ENCODE measurements at regions not wholly inside any gene's neighbourhood (a gene's known extent, or its start where the extent isn't known, plus 50 kb on each side); places are given as distances from the start of the nearest gene placed in this dataset.

GRCh38 chr6:41460742-41461336 is 85.3 kb upstream of the FOXP4 start:
- no peaks in the 10 kb centered on the region for H3K4me1 ChIP-seq
- no peaks in the 10 kb centered on the region for H3K27me3 ChIP-seq
- no peak overlapping the region for H3K4me3 ChIP-seq
- DNase-seq (ENCODE audit: low spot score), result no peak
- no peaks in the 10 kb centered on the region for H3K9me3 ChIP-seq
- no peaks in the 10 kb centered on the region for H3K36me3 ChIP-seq
- TF ChIP-seq CTCF (IDR thresholded peaks at IDR 0.05), result no peak
- no peak overlapping the region for H3K27ac ChIP-seq

GRCh38 chr6:41462033-41462432 is 84.1 kb upstream of the FOXP4 start:
- Histone ChIP-seq H3K9me3 (no peaks in the 10 kb centered on the region), H3K27me3 (no peaks in the 10 kb centered on the region), H3K4me3 (no peak overlapping the region), H3K36me3 (no peaks in the 10 kb centered on the region), H3K27ac (no peak overlapping the region), H3K4me1 (no peaks in the 10 kb centered on the region)
- no peak for TF ChIP-seq CTCF (IDR thresholded peaks at IDR 0.05)
- DNase-seq (ENCODE audit: low spot score), result no peak

- H3K27ac ChIP-seq, result no peak overlapping the region
- no peaks in the 10 kb centered on the region for H3K4me1 ChIP-seq
- peak; percentile 86 for DNase-seq (ENCODE audit: low spot score)
- H3K4me3 ChIP-seq, result no peak overlapping the region
- no peaks in the 10 kb centered on the region for H3K27me3 ChIP-seq
- H3K36me3 ChIP-seq, result no peaks in the 10 kb centered on the region
- TF ChIP-seq CTCF (IDR thresholded peaks at IDR 0.05), result peak; percentile 54 to 77
- no peaks in the 10 kb centered on the region for H3K9me3 ChIP-seq
These were observed 82.9 kb upstream of the FOXP4 start for GRCh38 chr6:41463062-41463930.

GRCh38 chr6:41464019-41464418 is 82.2 kb upstream of the FOXP4 start:
- Histone ChIP-seq H3K36me3 (no peaks in the 10 kb centered on the region), H3K4me3 (no peak overlapping the region), H3K4me1 (no peaks in the 10 kb centered on the region), H3K27ac (no peak overlapping the region), H3K27me3 (no peaks in the 10 kb centered on the region), H3K9me3 (no peaks in the 10 kb centered on the region)
- TF ChIP-seq CTCF (IDR thresholded peaks at IDR 0.05), result no peak
- DNase-seq (ENCODE audit: low spot score), result no peak

GRCh38 chr6:41464481-41464880 is 81.7 kb upstream of the FOXP4 start:
- H3K27ac ChIP-seq, result no peak overlapping the region
- H3K36me3 ChIP-seq, result no peaks in the 10 kb centered on the region
- DNase-seq (ENCODE audit: low spot score), result no peak
- H3K9me3 ChIP-seq, result no peaks in the 10 kb centered on the region
- no peaks in the 10 kb centered on the region for H3K4me1 ChIP-seq
- TF ChIP-seq CTCF (IDR thresholded peaks at IDR 0.05), result no peak
- no peaks in the 10 kb centered on the region for H3K27me3 ChIP-seq
- H3K4me3 ChIP-seq, result no peak overlapping the region

Data from right atrium auricular region (tissue), 2 donors.